Left kidney (tissue), 1 donor: ENCODE measurements at regions not wholly inside any gene's neighbourhood (a gene's known extent, or its start where the extent isn't known, plus 50 kb on each side); places are given as distances from the start of the nearest gene placed in this dataset.

Experiments
- DNase-seq: peaks from one replicate; pipeline ENCODE4 v3.0.0-alpha.2; 2013

DNA sequence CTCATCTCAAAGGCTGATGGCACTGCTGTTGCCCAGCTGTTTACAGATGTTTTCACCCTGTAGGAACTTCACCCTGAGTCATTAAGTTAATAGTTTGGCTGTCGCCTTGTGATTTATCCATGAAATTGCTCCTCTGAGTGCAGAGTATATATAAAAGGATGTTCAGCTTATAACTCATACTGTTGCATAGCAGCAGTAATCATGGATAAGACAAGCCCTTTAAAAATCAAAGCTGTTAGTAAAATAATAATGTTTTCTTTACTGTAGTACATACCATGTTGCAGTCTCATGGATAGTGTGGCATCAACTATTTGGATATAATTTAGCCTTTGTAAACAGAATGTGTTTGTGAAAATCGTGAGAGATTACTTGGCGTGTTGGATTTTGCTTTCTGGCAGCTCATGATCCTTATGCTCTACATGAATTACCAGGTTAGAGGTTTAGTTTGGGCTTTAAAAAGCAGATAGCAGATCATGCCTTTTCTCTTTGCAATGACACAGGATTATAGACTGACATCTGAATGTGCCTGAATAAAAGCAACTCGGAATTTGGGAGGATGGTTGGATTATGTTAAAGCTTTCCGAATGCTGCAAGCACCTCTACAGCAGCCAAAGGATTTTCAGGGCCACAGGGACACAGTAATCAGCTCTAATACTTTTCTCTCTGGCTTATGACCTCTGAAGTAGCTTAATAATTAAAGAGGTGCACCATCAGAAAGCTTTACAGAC lies 279.7 kb upstream of the ATP2B1 start:
- no peak for DNase-seq

GRCh38 chr12:89985935-89986334 lies 277.3 kb upstream of the ATP2B1 start:
- no peak for DNase-seq

DNA sequence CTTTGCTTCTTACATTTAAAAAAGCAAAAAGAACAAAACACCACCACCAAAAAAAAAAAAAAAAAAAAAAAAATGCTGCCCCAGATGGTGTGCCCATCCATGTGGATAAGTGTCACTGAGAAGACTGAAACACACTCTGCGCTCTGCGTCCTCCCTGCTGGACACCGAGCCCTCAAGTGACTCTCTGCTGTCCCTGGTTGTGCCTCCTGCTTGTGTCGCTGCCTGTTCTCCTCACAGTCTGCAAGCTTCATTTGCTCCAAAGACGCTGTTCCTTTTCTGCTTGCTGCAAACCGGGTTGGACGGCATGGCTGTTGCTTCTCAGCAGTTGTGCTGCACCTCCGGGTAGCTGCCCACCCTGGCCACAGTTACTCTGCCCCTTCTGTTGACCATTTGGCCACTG lies 276.2 kb upstream of the ATP2B1 start:
- DNase-seq, result no peak

DNA sequence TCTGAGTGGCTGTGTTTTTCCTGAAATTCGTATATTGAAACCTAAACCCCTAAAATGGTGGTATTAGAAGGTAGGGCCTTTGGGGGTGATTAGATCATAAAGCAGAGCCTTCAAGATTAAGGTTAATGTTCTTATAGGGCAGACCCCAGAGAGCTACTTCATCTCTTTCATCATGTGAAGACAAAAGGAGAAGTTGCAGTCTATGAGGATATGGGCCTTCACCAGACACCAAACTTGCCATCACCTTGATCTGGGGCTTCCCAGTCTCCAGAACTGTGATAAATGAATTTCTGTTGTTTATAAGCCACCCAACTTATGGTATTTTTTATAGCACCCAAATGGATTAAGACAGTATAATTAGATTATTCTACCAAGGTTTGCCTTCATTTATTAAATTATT lies 275.0 kb upstream of the ATP2B1 start:
- DNase-seq, result no peak

GRCh38 chr12:89980236-89980635 lies 271.6 kb upstream of the ATP2B1 start:
- no peak for DNase-seq

- no peak for DNase-seq
These were observed 268.9 kb upstream of the ATP2B1 start for GRCh38 chr12:89977405-89978085.

DNA sequence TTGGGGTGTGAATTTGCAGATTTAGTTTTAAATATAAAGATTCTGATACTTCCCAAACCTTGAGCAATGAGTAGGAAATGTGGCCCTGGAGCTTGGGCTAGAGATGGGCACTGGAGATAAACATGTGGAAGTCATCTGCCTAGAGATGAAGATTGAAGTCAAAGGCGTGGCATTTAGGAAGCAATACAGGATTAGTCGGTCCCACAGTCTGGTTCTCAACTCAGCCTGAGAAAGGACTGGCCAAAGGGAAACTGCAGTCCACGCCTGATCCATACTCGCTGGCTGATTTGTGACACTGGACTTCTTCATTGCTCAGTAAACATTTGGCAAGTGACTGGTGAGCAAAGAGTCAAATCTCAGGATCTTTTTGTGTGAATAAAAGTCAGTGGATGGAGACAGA lies 268.2 kb upstream of the ATP2B1 start:
- DNase-seq, result no peak

- no peak for DNase-seq
These were observed 266.9 kb upstream of the ATP2B1 start for GRCh38 chr12:89975574-89975973.

DNA sequence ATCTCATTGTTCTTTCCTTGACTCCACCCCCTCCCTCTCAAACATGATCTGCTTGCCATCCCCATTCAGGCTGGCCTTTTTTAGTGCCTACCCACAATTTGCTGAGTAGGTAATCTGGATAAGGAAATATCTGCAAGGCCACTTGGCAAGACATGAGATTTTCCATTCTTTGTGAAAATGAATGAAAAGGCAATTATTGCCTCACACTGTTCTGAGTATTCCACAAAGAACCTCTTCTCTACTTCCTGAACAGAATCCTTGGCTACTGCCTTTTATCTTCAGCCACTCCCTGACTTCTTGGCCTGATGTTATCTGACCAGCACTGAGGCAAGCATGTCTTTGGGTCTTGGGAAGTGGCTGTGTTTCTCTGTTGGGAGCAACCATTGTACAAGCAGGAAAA lies 263.2 kb upstream of the ATP2B1 start:
- DNase-seq, result no peak

GRCh38 chr12:89970722-89971121 lies 262.1 kb upstream of the ATP2B1 start:
- DNase-seq, result no peak

DNA sequence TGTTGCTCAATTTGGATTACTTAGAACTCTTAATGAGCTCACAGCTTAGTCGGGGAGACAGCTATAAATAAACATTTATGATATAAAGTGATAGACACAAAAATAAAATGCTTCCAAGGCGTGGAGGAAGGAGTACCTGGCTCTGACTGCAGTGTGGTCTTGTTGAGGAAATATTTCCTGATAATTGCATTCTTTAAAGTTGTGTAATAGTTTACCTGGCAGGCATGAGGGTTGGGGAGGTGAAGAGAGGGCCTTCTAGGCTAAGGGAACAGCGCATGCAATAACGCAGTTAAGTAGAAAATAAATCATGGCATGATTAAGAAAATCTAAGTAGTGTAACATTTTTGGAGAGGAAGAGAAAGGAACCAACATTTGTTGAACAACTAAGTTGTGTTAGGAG lies 260.5 kb upstream of the ATP2B1 start:
- no peak for DNase-seq

DNA sequence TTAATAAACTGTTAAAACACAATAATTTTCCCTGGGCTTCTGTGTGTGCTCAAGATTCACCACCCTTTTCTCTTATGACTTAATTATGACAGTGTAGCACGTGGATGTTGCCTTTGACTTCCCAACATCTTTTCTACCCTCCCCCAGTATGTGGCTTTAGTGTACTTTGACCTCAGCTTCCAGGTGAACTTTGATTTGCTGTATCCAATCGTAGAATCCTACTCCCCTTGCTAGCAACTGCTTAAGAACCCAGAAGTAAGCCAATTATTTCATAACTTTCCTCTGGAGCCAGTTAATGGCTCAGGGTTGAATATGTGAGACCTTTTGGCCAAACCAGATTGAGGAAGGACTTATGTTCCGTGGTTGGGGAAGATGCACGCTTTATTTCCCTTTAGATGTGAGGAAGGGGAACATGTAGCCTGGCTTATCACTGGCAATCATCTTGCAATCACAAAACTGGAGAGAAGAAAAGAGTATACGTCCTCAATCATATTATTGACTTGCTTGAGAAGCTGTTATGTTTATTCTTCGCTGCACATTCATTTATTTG lies 259.6 kb upstream of the ATP2B1 start:
- DNase-seq, result no peak

DNA sequence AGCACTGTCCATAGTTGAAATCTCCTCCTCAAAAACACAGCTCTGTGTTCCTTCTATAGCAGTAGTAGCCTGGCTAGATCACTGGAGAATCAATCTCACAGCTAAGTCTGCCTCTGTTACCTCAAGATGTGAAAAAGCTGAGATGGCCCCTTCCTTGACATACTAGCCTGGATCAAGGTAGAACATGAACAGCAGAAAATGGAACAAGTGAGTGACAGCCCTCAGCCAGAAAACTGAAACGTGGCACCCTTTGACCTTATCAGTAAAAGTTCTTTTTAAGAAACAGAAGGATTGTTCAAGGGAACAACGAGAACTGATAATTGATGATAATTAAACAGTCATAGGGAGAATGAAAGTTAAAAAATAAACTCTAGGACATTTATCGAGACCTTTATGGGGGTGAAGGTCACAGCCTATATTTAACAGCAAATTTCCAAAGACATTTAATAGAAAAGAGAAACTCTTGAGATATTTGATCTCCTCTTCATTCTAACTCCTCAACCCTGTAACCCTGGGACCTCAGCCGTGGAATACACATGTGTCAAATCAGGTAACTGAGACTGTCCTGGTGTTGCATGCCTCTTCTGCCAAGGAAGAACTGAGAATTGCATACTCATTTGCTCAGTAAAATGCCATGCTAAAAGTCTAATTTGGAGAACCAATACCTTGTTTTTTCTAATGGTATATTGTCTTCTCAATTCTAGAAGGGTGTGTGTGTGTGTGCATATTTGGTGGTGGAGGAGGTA lies 258.0 kb upstream of the ATP2B1 start:
- no peak for DNase-seq

DNA sequence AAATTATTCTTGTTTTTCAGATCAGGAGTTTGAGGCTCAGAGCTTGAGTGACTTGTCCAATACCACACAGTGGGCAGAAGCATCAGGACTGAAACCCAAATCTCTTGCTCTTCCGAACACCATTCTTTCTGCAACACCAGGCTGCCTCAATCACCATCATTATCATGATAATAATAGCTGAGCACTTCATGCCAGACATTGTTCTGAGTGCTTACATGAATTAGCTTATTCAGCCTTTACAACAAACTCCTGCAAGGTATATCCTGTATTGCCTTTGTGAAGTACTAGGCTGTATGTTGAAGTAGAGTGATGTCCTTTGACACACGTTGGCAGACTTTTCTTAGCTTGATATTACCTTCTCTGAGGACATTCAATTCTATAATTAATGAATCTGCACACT lies 257.4 kb upstream of the ATP2B1 start:
- DNase-seq, result no peak

- no peak for DNase-seq
These were observed 254.0 kb upstream of the ATP2B1 start for GRCh38 chr12:89962648-89963047.

DNA sequence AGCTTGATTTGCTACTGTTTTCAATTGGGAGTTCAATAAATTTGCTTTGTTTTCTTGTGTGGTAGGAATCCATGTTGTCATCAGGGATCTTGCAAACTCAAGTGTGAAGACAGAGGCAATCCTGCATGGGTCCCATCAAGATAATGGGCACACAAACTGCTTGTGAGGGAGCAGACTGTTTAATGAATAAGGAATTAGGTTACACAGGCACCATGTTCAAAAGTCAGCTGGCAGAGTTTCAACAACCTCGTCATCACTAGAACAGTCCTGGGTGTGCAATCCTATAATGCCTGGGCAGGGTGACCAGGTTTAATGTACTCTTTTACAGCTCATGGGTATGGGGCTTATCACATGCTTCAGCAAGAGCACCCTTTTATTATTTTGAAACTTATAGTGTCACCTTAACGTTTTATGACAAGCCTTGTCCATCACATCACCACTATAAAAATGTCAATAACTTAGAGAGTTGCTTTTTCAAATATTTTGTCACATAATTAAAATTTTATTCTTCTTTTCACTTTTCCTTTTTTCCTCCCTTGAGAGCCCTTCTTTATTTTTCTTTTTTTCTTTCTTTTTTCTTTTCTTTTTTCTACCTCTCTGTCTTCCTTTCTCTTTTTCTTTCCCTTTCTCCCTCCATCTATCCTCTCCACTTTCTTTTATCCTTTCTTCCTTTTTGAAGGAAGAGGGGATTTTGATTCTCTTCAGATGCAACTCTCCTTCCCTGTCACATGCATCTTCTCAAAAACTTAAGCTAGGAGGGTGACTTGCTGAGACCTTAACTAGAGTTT lies 252.2 kb upstream of the ATP2B1 start:
- no peak for DNase-seq

DNA sequence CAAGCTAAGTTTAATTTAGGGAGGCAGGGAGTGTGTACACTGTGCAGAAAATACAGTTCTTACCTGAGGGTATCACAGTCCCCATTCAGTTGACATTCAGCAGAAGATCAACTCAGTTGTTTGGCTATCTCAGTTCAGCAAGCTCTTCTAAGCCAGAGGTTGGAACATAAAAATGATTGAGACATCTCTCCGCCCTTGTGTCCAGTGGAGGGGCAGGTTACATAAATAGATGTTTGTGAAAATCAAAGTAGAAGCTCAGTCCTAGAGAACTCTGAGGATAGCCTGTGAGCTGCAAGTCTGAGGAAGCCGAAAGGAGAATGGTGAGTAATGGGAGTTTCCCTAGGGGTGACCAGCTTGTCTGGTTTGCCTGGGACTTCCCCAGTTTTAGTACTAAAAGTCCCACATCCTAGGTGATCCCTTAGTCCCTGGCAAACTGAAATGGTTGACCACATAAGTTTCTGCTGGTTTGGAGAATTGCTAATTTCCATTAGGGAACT lies 251.4 kb upstream of the ATP2B1 start:
- DNase-seq, result no peak

DNA sequence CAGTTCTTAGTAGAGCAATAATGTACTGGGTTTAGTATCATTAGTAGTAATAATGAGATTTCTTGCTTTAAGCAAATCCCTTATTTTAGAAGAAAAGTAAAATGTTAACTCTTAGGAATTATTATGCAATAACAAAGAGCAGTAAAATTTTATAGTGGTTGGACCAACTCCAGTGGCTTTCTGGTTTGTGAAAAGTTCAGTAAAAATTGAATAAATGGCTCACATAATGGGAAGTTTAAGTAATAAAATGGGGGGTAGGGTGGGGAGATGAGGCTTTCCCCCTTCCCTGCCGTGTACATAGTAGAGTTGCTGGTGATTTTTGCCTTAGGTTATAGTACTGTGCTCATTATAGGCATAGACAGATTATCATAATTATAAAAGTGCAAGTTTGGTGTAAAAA lies 250.5 kb upstream of the ATP2B1 start:
- DNase-seq, result no peak

DNA sequence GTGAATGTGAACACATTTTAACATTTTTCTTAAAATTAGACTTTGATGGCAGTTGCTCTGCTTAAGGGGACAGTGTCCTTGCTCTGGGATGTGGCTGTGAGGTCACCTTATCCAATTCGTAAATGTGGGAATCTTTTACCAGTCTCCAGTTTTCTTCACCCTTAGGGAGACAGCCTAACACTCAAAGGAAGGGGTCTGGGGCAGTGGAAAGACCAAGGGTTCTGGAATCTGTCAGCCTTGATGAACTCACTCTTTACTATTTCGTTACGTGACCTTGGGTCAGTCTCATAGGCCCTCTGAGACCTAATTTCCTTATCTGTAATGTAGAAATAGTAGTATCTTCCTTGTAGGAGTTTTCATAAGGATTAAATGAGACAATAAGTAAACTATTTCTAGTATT lies 245.6 kb upstream of the ATP2B1 start:
- DNase-seq, result no peak

DNA sequence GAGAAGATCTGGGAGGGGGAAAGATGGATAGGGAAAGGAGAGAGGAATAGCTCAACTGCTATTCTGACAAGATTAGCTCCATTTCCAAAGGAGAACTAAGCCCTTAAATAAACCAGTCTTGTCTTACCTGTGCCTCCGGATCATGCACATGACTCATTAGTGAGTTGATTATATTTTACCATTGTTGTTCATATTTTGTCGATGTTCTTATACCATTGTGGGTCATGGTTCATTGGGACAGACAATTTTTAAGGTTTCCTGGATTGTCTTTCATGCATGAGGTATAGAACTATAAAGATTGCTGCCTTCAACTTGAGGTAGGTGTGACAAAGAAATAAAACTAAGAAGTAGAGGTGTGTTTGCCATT lies 243.0 kb upstream of the ATP2B1 start:
- no peak for DNase-seq

- no peak for DNase-seq
These were observed 242.5 kb upstream of the ATP2B1 start for GRCh38 chr12:89951050-89951693.

DNA sequence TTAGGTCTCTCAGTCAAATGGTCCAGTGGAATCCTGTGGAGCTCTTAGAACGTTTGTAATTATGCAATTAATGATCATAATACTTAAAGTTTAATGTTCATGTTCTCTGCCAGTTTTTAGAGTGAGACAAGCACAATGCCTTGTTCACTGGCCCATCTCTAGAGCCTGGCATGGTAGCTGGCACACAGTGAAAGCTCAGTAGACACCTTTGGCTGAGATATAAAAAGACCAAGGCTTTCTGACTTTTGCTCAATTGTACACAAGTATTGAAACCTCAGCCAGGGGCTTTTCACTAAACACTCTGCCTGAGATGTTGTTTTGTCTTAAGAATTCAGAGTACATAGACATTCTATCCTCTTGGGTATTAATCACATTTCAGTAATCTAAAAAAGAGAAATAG lies 241.8 kb upstream of the ATP2B1 start:
- DNase-seq, result no peak
